PC-3 (cell line): ENCODE measurements at regions not wholly inside any gene's neighbourhood (a gene's known extent, or its start where the extent isn't known, plus 50 kb on each side); places are given as distances from the start of the nearest gene placed in this dataset.
A peak's percentile ranks its signal among the peaks of the same experiment; 100 is the strongest.

Source experiments
- ATAC-seq: fragments of 200-7000 bp; cut with Tn5 transposase; 2 replicates; pipeline ENCODE4 v1.9.1; 2020; ENCODE audit warnings: mild to moderate bottlenecking, moderate library complexity
- BruUV-seq: library from RNA; stranded (reverse); fragments of 400-500 nt; replicated peaks from 2 replicates; lab custom pipeline; 2021; lab: Mats Ljungman, UMichigan
- CTCF ChIA-PET: fragments of 300-600 bp; sonication (Branson Sonifier 250); formaldehyde crosslinking; loops from one replicate; lab custom pipeline; 2022; ENCODE audit warnings: antibody characterized with exemption; lab: Charles Lee
- POLR2A ChIA-PET: fragments of 300-600 bp; sonication (Branson Sonifier 250); formaldehyde crosslinking; loops from one replicate; lab custom pipeline; 2022; ENCODE audit warnings: antibody characterized with exemption; ENCODE audit not compliant: unreplicated experiment; lab: Charles Lee
- DNase-seq: peaks from one replicate; pipeline ENCODE4 v3.0.0-alpha.2; 2015
- H2AFZ ChIP-seq: fragments of 300-600 bp; sonication (generic); 2 replicates; pipeline ENCODE4 v1.6.0; 2016; ENCODE audit warnings: antibody characterized with exemption, low read length
- H3F3A ChIP-seq: fragments of 300-600 bp; sonication (generic); one replicate; pipeline ENCODE4 v1.6.0; 2017; ENCODE audit warnings: antibody characterized with exemption, low read length, control low read depth, mild to moderate bottlenecking; ENCODE audit not compliant: unreplicated experiment
- H3K27ac ChIP-seq: fragments of 300-600 bp; sonication (generic); 2 replicates; pipeline ENCODE4 v1.5.1; 2016; ENCODE audit warnings: mild to moderate bottlenecking, low read length
- H3K27me3 ChIP-seq: fragments of 300-600 bp; sonication (generic); 2 replicates; pipeline ENCODE4 v1.6.1; 2016; ENCODE audit warnings: low read length, mixed read lengths
- H3K36me3 ChIP-seq: fragments of 300-600 bp; sonication (generic); 2 replicates; pipeline ENCODE4 v1.6.1; 2016; ENCODE audit warnings: low read depth, mixed run types, low read length, mixed read lengths
- H3K4me1 ChIP-seq: fragments of 300-600 bp; sonication (generic); 2 replicates; pipeline ENCODE4 v1.5.1; 2016; ENCODE audit warnings: low read length; ENCODE audit not compliant: insufficient read depth
- H3K4me2 ChIP-seq: fragments of 300-600 bp; sonication (generic); 2 replicates; pipeline ENCODE4 v1.6.0; 2016; ENCODE audit warnings: low read length
- H3K4me3 ChIP-seq: fragments of 300-600 bp; sonication (generic); 2 replicates; pipeline ENCODE4 v1.5.1; 2016; ENCODE audit warnings: mild to moderate bottlenecking, low read length, mixed read lengths
- H3K79me2 ChIP-seq: fragments of 300-600 bp; sonication (generic); 2 replicates; pipeline ENCODE4 v1.6.1; 2017; ENCODE audit warnings: low read length, mixed read lengths
- H3K9ac ChIP-seq: fragments of 300-600 bp; sonication (generic); 2 replicates; pipeline ENCODE4 v1.6.0; 2016; ENCODE audit warnings: mild to moderate bottlenecking, low read length
- H3K9me2 ChIP-seq: fragments of 300-600 bp; sonication (generic); replicated peaks from 2 replicates; pipeline ENCODE4 v1.6.1; 2016; ENCODE audit warnings: mixed run types, low read length, mixed read lengths
- H3K9me3 ChIP-seq: fragments of 300-600 bp; sonication (generic); 2 replicates; pipeline ENCODE4 v1.6.1; 2016; ENCODE audit warnings: low read length, mixed read lengths
- H4K20me1 ChIP-seq: fragments of 300-600 bp; sonication (generic); 2 replicates; pipeline ENCODE4 v1.6.1; 2016; ENCODE audit warnings: low read length, mixed read lengths
- EZH2 ChIP-seq: fragments of 300-600 bp; sonication (generic); IDR thresholded peaks from one replicate; pipeline ENCODE4 v1.6.1; 2017; ENCODE audit warnings: antibody characterized with exemption, mild to moderate bottlenecking, low read length; ENCODE audit not compliant: unreplicated experiment
- EZH2phosphoT487 ChIP-seq: fragments of 300-600 bp; sonication (generic); IDR thresholded peaks from 2 replicates; pipeline ENCODE4 v1.6.1; 2018; ENCODE audit warnings: mild to moderate bottlenecking, antibody characterized with exemption, low read length, borderline replicate concordance
- intact Hi-C: fragments of 100-400 bp; cut with micrococcal nuclease; formaldehyde crosslinking; loops from 2 replicates; pipeline ENCODE4 v1.9.0; 2023
- TF ChIP-seq, protein P1 (sequence below): fragments of 300-600 bp; sonication (generic); conservative IDR thresholded peaks from 2 replicates; pipeline ENCODE4 v1.5.1; 2017; ENCODE audit warnings: antibody characterized with exemption, low read depth, mild to moderate bottlenecking, low read length

DNA sequence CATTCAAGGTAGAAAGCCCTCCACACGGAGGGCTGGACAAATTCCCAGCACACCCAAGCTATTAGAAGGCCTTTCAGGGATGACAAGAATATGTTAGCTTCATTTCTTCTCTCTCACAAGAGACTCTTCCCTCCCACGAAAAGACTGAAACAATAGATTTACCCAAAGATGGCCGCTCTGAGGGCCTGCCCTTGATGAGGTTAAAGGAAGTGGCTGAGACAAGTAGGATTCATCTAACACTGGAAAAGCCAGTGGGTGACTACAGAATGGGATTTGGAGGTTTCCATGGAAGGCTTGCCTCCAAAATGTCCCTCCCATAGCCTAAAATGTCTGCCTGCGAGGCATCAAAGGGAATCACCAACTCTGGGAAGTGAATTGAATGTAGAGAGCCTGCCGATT lies 277.6 kb downstream of the CLIC5 start:
- Histone ChIP-seq H3K4me2 (no peak overlapping the region), H3K4me1 (no peaks in the 10 kb centered on the region), H4K20me1 (no peaks in the 10 kb centered on the region), H3K36me3 (no peaks in the 10 kb centered on the region), H2AFZ (peak overlapping the region; percentile 24; the same call in 1 of the 2 replicates), H3K4me3 (no peak overlapping the region), H3K79me2 (no peaks in the 10 kb centered on the region), H3K27me3 (no peaks in the 10 kb centered on the region; the same call in 1 of the 2 replicates), H3K9me3 (no peaks in the 10 kb centered on the region), H3K27ac (no peak overlapping the region), H3F3A (no peaks in the 10 kb centered on the region), H3K9me2 (no peaks in the 10 kb centered on the region), H3K9ac (no peak overlapping the region)
- intact Hi-C loops: no loop called here
- ATAC-seq: no peak
- TF ChIP-seq, protein P1, sequence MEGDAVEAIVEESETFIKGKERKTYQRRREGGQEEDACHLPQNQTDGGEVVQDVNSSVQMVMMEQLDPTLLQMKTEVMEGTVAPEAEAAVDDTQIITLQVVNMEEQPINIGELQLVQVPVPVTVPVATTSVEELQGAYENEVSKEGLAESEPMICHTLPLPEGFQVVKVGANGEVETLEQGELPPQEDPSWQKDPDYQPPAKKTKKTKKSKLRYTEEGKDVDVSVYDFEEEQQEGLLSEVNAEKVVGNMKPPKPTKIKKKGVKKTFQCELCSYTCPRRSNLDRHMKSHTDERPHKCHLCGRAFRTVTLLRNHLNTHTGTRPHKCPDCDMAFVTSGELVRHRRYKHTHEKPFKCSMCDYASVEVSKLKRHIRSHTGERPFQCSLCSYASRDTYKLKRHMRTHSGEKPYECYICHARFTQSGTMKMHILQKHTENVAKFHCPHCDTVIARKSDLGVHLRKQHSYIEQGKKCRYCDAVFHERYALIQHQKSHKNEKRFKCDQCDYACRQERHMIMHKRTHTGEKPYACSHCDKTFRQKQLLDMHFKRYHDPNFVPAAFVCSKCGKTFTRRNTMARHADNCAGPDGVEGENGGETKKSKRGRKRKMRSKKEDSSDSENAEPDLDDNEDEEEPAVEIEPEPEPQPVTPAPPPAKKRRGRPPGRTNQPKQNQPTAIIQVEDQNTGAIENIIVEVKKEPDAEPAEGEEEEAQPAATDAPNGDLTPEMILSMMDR: no peak
- no peak for TF ChIP-seq EZH2phosphoT487
- TF ChIP-seq EZH2: no peak
- BruUV-seq: no TSS peak
- CTCF ChIA-PET: no interaction called here
- POLR2A ChIA-PET: no interaction called here
- no peak for DNase-seq

DNA sequence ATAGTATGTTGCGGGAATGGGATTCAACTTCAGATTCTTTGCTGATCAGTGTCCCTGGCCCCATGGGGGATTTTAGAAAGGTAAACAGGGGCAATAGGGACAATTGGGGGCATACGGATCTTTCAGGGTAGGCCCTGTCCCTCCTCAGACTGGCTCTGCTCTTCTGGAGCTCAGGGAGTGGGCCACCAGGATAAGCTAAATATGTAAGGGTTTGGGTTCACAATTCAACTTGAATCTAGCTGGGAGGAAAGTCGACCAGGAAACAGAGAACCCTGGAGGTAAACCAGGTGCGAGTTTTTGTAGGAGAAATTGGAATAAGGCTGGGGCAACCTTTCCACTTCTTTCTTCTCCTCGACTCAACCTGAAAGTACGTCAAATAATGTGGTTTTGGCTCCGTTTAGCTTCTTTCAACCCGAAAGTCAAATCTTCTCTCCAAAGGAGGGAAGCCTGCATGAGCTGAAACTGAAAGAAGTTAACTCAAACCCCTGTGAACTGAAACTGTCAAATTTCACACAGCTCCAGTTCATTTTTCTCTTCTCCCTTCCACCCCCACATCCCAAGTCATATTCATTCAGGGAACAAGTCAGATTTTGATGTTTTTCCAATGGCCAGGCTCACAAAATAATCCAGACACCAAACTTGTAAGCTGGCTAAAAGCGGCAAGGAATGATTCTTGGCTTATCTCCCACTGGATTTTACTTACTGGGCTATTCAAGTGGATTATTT lies 278.2 kb downstream of the CLIC5 start:
- intact Hi-C loops: no loop called here
- no peak overlapping the region for H3K4me3 ChIP-seq
- H4K20me1 ChIP-seq: no peaks in the 10 kb centered on the region
- no peaks in the 10 kb centered on the region for H3F3A ChIP-seq
- ATAC-seq (no peak), DNase-seq (no peak)
- no peak overlapping the region for H3K4me2 ChIP-seq
- H2AFZ ChIP-seq: peak overlapping the region; percentile 24; the same call in 1 of the 2 replicates
- ChIA-PET POLR2A (no interaction called here), CTCF (no interaction called here)
- BruUV-seq: no TSS peak
- H3K9ac ChIP-seq: no peak overlapping the region
- no peaks in the 10 kb centered on the region for H3K9me2 ChIP-seq
- no peak overlapping the region for H3K27ac ChIP-seq
- H3K9me3 ChIP-seq: no peaks in the 10 kb centered on the region
- H3K27me3 ChIP-seq: no peaks in the 10 kb centered on the region; the same call in 1 of the 2 replicates
- H3K79me2 ChIP-seq: no peaks in the 10 kb centered on the region
- TF ChIP-seq, protein P1: no peak
- no peak for TF ChIP-seq EZH2
- TF ChIP-seq EZH2phosphoT487: no peak
- no peaks in the 10 kb centered on the region for H3K4me1 ChIP-seq
- no peaks in the 10 kb centered on the region for H3K36me3 ChIP-seq

DNA sequence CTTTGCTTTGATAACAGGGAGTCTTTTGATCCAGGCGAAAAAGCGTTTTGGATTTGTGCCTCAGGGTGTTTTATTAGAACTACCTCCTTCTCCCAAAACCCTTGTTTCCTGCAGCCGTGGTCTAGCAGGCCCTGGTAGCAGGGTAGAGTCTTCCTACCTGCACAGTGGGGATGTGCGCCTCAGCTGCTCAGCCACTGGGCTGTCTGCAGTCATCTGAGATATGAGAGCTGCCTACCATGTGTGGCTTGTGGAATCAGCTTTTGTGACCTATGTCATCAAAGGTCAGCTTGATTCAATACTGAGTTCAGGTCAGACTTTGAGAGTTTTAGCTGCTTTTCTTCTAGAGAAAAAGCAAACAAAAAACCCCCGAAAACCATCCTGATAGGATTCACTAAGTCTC lies 279.5 kb downstream of the CLIC5 start:
- H4K20me1 ChIP-seq: no peaks in the 10 kb centered on the region
- ChIA-PET CTCF (no interaction called here), POLR2A (no interaction called here)
- no peak overlapping the region for H3K27ac ChIP-seq
- no peak overlapping the region for H2AFZ ChIP-seq
- H3K9me3 ChIP-seq: no peaks in the 10 kb centered on the region
- no peak for DNase-seq
- no peak overlapping the region for H3K4me3 ChIP-seq
- no peaks in the 10 kb centered on the region for H3K79me2 ChIP-seq
- BruUV-seq: no TSS peak
- TF ChIP-seq, protein P1: no peak
- TF ChIP-seq EZH2 (no peak), EZH2phosphoT487 (no peak)
- H3K9ac ChIP-seq: no peak overlapping the region
- ATAC-seq: no peak
- H3K27me3 ChIP-seq: no peaks in the 10 kb centered on the region; the same call in 1 of the 2 replicates
- no peaks in the 10 kb centered on the region for H3K9me2 ChIP-seq
- H3K4me2 ChIP-seq: no peak overlapping the region
- no peaks in the 10 kb centered on the region for H3K4me1 ChIP-seq
- H3K36me3 ChIP-seq: no peaks in the 10 kb centered on the region
- intact Hi-C loops: no loop called here
- H3F3A ChIP-seq: no peaks in the 10 kb centered on the region
